Transverse colon (tissue), 3 donors: ENCODE measurements at regions not wholly inside any gene's neighbourhood (a gene's known extent, or its start where the extent isn't known, plus 50 kb on each side); places are given as distances from the start of the nearest gene placed in this dataset.

Experiments used
- EP300 ChIP-seq: sonication (generic); formaldehyde crosslinking; IDR thresholded peaks from one replicate; pipeline ENCODE4 v1.6.1; 2017; ENCODE audit warnings: antibody characterized with exemption, low read depth
- POLR2AphosphoS5 ChIP-seq, 3 donors: sonication (generic); formaldehyde crosslinking; IDR thresholded peaks; one replicate each; pipeline ENCODE4 v1.6.1; 2016; ENCODE audit warnings: antibody characterized with exemption in 3 of 3

- TF ChIP-seq POLR2AphosphoS5 (IDR thresholded peaks at IDR 0.05) (no peak), EP300 (no peak)
Observed at GRCh38 chr10:129163531-129163930, 303.5 kb upstream of the MGMT start.
